HG03521 (cell line): ENCODE measurements at regions not wholly inside any gene's neighbourhood (a gene's known extent, or its start where the extent isn't known, plus 50 kb on each side); places are given as distances from the start of the nearest gene placed in this dataset.
"Not testable (repeated sequence)": the region's sequence is repeated elsewhere in the genome, so short reads cannot be mapped to it uniquely, and the experiment has no call there.

Source experiments
- ATAC-seq: cut with Tn5 transposase; IDR thresholded peaks from one replicate; pipeline ENCODE4 v1.9.1; 2021; ENCODE audit warnings: mild to moderate bottlenecking, moderate library complexity; ENCODE audit not compliant: unreplicated experiment

- ATAC-seq = no peak
Measured at GRCh38 chr14:51574009-51574408, 77.7 kb upstream of the FRMD6 start.

- no peak for ATAC-seq
Measured at GRCh38 chr14:51575349-51576116, 76.2 kb upstream of the FRMD6 start.

GRCh38 chr14:51576117-51576430 is 75.6 kb upstream of the FRMD6 start:
- no peak for ATAC-seq

GRCh38 chr14:51576879-51577278 is 74.8 kb upstream of the FRMD6 start:
- ATAC-seq = no peak

- no peak for ATAC-seq
Measured at GRCh38 chr14:51578853-51579252, 72.9 kb upstream of the FRMD6 start.

GRCh38 chr14:51581017-51581881 is 70.5 kb upstream of the FRMD6 start:
- no peak for ATAC-seq

- ATAC-seq = no peak
Measured at GRCh38 chr14:51582437-51582836, 69.3 kb upstream of the FRMD6 start.

GRCh38 chr14:51585055-51585454 is 66.7 kb upstream of the FRMD6 start:
- no peak for ATAC-seq

GRCh38 chr14:51592836-51593235 is 58.9 kb upstream of the FRMD6 start:
- no peak for ATAC-seq

- ATAC-seq = no peak
Measured at GRCh38 chr14:51593397-51593796, 58.3 kb upstream of the FRMD6 start.

GRCh38 chr14:51595881-51596455 is 55.7 kb upstream of the FRMD6 start:
- no peak for ATAC-seq

- ATAC-seq = no peak
Measured at GRCh38 chr14:51596488-51597117, 55.1 kb upstream of the FRMD6 start.

GRCh38 chr14:51597261-51598001 is 54.3 kb upstream of the FRMD6 start:
- ATAC-seq = no peak

GRCh38 chr14:51598924-51599600 is 52.6 kb upstream of the FRMD6 start:
- ATAC-seq = not testable (repeated sequence)

GRCh38 chr14:51600658-51601057 is 51.1 kb upstream of the FRMD6 start:
- no peak for ATAC-seq
